GM19395 (cell line): ENCODE measurements at regions not wholly inside any gene's neighbourhood (a gene's known extent, or its start where the extent isn't known, plus 50 kb on each side); places are given as distances from the start of the nearest gene placed in this dataset.

Source experiments
- ATAC-seq: cut with Tn5 transposase; IDR thresholded peaks from one replicate; pipeline ENCODE4 v1.9.1; 2021; ENCODE audit warnings: mild to moderate bottlenecking, moderate library complexity; ENCODE audit not compliant: unreplicated experiment

- ATAC-seq = no peak
Observed at GRCh38 chr10:109517748-109518147, 405.6 kb downstream of the XPNPEP1 start.

DNA sequence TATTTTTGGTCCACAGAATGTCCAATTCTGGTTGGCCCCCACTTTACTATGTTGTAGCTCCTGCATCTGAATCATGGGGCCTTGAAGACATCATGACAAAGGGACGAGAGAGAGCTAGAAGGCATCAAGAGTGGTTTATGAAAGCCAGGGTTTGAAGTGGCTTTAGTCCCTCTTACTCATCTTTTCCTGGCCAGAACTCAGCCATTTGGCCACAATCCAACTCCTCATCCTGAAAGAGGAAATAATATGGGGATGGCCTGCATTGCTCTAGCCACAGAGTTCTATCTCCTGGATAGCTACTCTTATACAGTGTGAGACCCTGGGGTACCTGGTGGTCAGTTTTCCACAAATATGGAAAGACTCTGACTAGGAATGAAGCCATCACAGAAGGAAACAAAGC, 418.9 kb downstream of the XPNPEP1 start:
- ATAC-seq = no peak

GRCh38 chr10:109487691-109488090, 435.6 kb downstream of the XPNPEP1 start:
- ATAC-seq = no peak

GRCh38 chr10:109480836-109481235, 442.5 kb downstream of the XPNPEP1 start:
- no peak for ATAC-seq

- ATAC-seq = no peak
Observed at GRCh38 chr10:109475711-109476421, 447.4 kb downstream of the XPNPEP1 start.

GRCh38 chr10:109474812-109475211, 448.5 kb downstream of the XPNPEP1 start:
- no peak for ATAC-seq

DNA sequence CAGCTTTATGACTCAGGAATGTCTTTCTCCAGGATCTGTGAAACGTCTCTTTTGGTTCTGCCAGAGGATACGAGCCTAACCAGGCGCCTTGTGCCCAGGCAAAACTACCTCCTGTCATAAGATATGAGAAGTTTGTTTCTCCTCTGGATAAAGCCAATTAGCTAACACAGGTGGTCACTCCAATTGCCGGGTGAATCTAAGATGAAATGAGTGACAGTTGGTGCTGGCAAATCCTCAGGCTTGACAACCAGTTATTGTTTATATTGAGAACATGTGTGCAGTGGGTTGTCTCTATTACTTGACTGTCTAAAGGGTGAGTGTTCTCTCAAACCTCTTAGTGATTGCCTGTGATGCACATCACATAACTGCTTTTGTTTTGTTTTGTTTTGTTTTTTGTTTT, 449.1 kb downstream of the XPNPEP1 start:
- ATAC-seq = no peak

DNA sequence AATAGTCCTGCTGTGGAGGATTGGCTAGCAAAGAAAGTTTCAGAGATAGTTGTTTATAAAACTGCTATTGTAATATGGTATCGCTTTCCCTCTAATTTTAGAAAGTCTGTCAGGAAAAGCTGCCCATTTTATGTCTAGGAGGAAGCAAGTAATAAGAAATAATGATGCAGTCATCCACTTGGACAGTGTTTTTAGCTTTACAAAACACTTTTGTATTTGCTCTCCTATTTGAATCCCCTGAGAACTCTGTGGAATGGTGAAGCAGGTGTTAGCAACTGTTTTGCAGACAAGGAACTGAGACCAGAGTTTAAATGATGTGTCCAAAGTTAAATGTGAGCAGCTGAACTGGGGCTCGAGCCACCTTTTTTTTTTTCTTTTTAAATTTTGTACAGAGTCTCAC, 455.8 kb downstream of the XPNPEP1 start:
- no peak for ATAC-seq

DNA sequence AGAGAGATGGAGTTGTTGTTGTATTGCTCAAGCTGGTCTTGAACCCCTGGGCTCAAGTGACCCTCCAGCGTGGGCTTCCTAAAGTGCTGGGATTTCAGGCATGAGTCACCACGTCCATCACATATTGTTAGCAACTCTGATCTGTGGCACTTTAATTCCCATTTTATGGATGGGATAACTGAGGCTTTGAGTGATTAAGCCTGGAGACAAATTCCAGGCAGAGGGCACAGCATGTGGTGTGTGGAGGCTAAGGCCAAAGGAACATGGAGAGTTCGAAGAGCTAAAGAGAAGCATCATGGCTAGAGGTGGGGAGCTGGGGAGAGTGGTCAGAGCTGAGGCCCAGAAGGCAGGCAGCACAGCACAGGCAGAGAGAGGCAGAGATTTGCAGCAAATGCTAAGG, 458.4 kb downstream of the XPNPEP1 start:
- ATAC-seq = no peak

DNA sequence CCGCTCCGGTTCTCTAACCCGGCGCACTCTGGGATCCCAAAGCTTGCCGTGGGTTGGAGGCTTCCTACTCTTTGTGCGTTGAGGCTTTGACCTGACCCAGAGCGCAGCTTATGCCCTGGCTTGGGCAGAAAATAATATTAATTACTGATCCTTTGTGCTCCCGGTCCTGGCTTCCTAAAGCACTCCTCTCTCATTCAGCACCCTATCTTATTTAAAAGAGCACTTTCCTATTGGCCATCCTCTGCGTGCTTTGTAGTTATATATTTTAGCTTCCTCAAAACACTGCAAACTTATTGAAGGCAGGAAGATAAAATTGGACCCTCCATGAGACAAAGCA, 466.0 kb downstream of the XPNPEP1 start:
- no peak for ATAC-seq

GRCh38 chr10:109456566-109457301, 466.6 kb downstream of the XPNPEP1 start:
- ATAC-seq = no peak

- no peak for ATAC-seq
Observed at GRCh38 chr10:109454691-109455090, 468.6 kb downstream of the XPNPEP1 start.

DNA sequence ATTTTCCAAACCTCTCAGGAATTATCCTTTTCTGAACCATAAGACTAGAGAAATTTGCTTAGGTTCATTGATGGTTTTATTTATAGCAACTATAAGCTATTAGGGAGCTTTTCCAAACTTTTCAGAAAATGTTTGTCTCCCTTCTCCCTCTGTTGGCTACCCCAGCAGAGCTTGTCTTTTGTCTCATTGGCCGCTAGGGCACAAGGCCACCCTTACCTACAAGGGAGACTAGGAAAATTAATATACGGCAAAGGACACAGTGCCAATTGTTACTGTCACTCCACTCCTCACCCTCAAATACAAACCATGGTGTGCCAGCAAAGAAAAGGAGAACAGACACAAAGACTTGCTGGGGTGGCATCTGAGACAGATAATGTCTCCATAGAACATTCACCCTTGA, 471.4 kb downstream of the XPNPEP1 start:
- no peak for ATAC-seq

DNA sequence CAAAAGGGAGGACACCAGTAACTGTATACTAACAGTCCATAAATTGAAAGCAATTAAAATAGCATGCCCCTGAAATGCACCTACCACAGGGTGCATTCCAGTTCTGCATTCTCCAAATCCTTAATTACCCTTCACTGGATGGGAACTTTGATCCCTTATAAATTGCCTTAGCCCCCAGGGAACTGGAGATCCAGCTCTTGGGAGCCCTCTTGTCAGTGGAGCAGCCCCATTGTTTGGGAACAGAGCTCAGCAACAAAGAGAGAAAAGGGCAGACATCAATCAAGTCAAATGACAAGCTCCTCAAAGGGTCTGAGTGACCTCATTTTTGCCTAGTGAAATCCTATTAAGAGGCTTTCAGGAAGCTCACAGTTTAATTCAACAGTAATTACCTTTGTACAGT, 472.6 kb downstream of the XPNPEP1 start:
- no peak for ATAC-seq

DNA sequence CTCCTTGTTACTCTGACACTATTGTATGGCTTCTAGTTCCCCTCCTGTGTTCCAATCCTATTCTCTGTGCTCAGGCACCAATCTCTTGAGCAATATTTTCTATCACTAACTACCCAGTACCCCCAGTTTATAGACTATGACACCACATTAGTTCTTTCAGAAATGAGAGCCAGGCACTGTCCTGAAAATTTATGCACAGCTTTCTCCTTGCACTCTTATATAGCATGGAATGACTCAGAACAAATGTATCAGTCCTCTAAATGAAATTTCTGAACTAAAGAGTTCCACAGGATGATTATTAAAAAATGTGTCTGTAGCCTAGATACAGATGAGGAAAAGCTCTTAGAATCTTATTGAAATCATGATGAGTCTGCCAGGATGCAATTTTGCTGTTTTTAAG, 489.9 kb downstream of the XPNPEP1 start:
- ATAC-seq = no peak

GRCh38 chr10:109432281-109432680, 491.0 kb downstream of the XPNPEP1 start:
- ATAC-seq = no peak

DNA sequence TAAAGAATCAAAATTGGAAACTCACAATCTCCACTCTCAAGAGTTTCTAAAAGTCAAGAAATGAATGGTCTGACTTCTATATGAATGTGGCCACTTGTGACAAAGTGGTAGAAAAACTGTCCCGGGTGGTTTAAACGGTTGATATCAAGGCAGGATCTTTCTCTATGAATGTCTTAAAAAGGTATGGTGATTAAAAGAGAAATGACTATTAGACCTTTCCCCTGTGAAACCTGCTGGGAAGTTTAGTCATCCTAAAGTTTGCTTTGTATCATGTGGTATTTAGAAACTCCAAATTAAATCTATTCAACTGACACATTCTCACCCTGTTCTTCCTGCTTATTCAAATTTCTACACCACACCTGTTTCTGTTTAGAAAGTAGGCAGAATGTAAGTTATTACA, 492.5 kb downstream of the XPNPEP1 start:
- ATAC-seq = no peak

- ATAC-seq = no peak
Observed at GRCh38 chr10:109430043-109430760, 493.1 kb downstream of the XPNPEP1 start.

GRCh38 chr10:109428775-109429491, 494.4 kb downstream of the XPNPEP1 start:
- no peak for ATAC-seq

DNA sequence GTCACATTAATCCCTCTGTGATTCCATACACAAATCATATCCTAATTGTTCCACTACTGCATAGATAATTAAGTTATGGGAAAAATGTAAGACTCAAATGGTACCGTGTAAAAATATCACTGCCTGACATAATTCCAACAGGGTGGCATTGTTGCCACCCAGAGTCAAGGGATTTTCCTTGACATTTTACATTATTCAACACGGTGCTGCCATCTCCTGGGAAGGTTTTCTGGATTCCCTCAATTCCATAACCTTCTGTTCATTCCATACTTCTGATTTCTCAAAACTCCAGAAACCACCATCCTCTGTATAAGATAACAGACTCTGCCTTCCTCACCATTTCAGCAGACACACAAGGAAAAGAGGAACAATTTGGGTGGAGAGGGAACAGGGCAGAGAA, 495.9 kb downstream of the XPNPEP1 start:
- no peak for ATAC-seq

DNA sequence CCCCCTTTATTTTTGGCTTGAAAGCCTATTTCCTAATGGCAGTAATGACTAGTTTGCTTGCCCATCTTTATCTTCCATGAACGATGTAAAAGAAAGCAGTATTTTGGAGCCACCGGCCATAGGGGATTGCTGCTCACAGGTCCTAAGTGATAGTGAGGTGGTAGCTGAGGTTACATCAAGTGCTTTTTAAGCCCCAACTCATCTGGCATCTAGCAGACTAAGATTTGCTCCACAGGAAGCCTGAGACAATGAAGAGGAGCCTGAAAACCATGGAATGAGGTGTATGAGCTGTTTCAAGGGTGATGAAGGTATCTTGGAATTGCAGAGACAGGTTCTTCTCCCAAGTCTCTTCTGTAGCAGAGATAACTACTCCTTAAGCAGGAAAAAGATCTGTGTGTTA, 496.3 kb downstream of the XPNPEP1 start:
- ATAC-seq = no peak
